IMR-90 (cell line): ENCODE measurements at regions not wholly inside any gene's neighbourhood (a gene's known extent, or its start where the extent isn't known, plus 50 kb on each side); places are given as distances from the start of the nearest gene placed in this dataset.
A peak's percentile ranks its signal among the peaks of the same experiment; 100 is the strongest.

Experiments used
- ATAC-seq: fragments of 200-7000 bp; cut with Tn5 transposase; 2 replicates; pipeline ENCODE4 v1.9.1; 2020; ENCODE audit warnings: low read depth, mild to moderate bottlenecking, moderate library complexity
- BruUV-seq: library from RNA; stranded (reverse); fragments of 400-500 nt; replicated peaks from 2 replicates; lab custom pipeline; 2021; lab: Mats Ljungman, UMichigan
- CTCF ChIA-PET: fragments of 300-600 bp; formaldehyde crosslinking; extraction: SDS; loops from one replicate; lab custom pipeline; 2021; ENCODE audit warnings: antibody characterized with exemption; lab: Yijun Ruan, JAX
- POLR2A ChIA-PET: fragments of 300-600 bp; sonication (Branson Sonifier 250); formaldehyde crosslinking; loops from one replicate; lab custom pipeline; 2022; ENCODE audit warnings: antibody characterized with exemption; ENCODE audit not compliant: unreplicated experiment; lab: Charles Lee
- DNase-seq: peaks from one replicate; pipeline ENCODE4 v3.0.0; 2013
- H2AFZ ChIP-seq: replicated peaks from 2 replicates; pipeline ENCODE3; 2013; ENCODE audit warnings: low read length, mild to moderate bottlenecking; ENCODE audit not compliant: poor library complexity
- H2AK5ac ChIP-seq: 2 replicates; pipeline ENCODE4 v1.6.1; 2013; ENCODE audit warnings: low read depth, low read length, inconsistent platforms
- H2AK9ac ChIP-seq: replicated peaks from 2 replicates; pipeline ENCODE3; 2013; ENCODE audit warnings: mild to moderate bottlenecking, low read depth, low read length, moderate library complexity; ENCODE audit not compliant: poor library complexity
- H2BK120ac ChIP-seq: 2 replicates; pipeline ENCODE4 v1.6.1; 2013; ENCODE audit warnings: low read depth, low read length, inconsistent platforms
- H2BK15ac ChIP-seq: 3 replicates; pipeline ENCODE4 v1.6.1; 2013; ENCODE audit warnings: low read depth, low read length, inconsistent platforms
- H2BK20ac ChIP-seq: 2 replicates; pipeline ENCODE4 v1.6.1; 2013; ENCODE audit warnings: low read depth, mild to moderate bottlenecking, inconsistent platforms, low read length, moderate library complexity
- H2BK5ac ChIP-seq: 2 replicates; pipeline ENCODE4 v1.6.1; 2013; ENCODE audit warnings: mild to moderate bottlenecking, low read depth, low read length, inconsistent platforms; ENCODE audit not compliant: poor library complexity, severe bottlenecking
- H3K14ac ChIP-seq: replicated peaks from 2 replicates; pipeline ENCODE4 v1.6.1; 2013; ENCODE audit warnings: low read depth, low read length, inconsistent platforms
- H3K18ac ChIP-seq: 2 replicates; pipeline ENCODE4 v1.6.1; 2013; ENCODE audit warnings: low read depth, low read length, control low read depth
- H3K23ac ChIP-seq: 2 replicates; pipeline ENCODE4 v1.6.1; 2013; ENCODE audit warnings: low read depth, low read length, inconsistent platforms
- H3K27ac ChIP-seq: 2 replicates; pipeline ENCODE4 v1.5.1; 2013; ENCODE audit warnings: mild to moderate bottlenecking, control low read depth, low read length; ENCODE audit not compliant: insufficient read depth
- H3K27me3 ChIP-seq: 2 replicates; pipeline ENCODE4 v1.6.1; 2013; ENCODE audit warnings: low read length; ENCODE audit not compliant: control insufficient read depth, insufficient read depth
- H3K36me3 ChIP-seq: 2 replicates; pipeline ENCODE4 v1.6.1; 2013; ENCODE audit warnings: low read length, mixed read lengths; ENCODE audit not compliant: control insufficient read depth, insufficient read depth
- H3K4ac ChIP-seq: 2 replicates; pipeline ENCODE4 v1.6.1; 2013; ENCODE audit warnings: low read depth, low read length, inconsistent platforms
- H3K4me1 ChIP-seq: 2 replicates; pipeline ENCODE4 v1.6.1; 2013; ENCODE audit warnings: low read length, mixed read lengths; ENCODE audit not compliant: control insufficient read depth, insufficient read depth
- H3K4me2 ChIP-seq: 2 replicates; pipeline ENCODE4 v1.6.1; 2013; ENCODE audit warnings: low read depth, mild to moderate bottlenecking, control low read depth, low read length, moderate library complexity
- H3K4me3 ChIP-seq: 2 replicates; pipeline ENCODE4 v1.5.1; 2013; ENCODE audit warnings: low read depth, mild to moderate bottlenecking, control low read depth, low read length, moderate library complexity; ENCODE audit not compliant: insufficient read depth
- H3K56ac ChIP-seq: 2 replicates; pipeline ENCODE4 v1.6.1; 2013; ENCODE audit warnings: low read length, inconsistent platforms; ENCODE audit not compliant: insufficient read depth; ENCODE audit errors: extremely low read depth
- H3K79me1 ChIP-seq, 2 experiments: 2 replicates each; pipeline ENCODE4 v1.6.1; 2013; ENCODE audit warnings: low read length in 2 of 2, inconsistent platforms in 1 of 2, low read depth in 1 of 2
- H3K9ac ChIP-seq: 2 replicates; pipeline ENCODE4 v1.6.1; 2013; ENCODE audit warnings: low read depth, low read length, control low read depth
- H3K9me1 ChIP-seq: 2 replicates; pipeline ENCODE4 v1.6.1; 2013; ENCODE audit warnings: low read length, inconsistent platforms; ENCODE audit not compliant: insufficient read depth
- H3K9me3 ChIP-seq: 2 replicates; pipeline ENCODE4 v1.6.1; 2013; ENCODE audit warnings: low read length; ENCODE audit not compliant: control insufficient read depth, insufficient read depth
- H4K20me1 ChIP-seq: 2 replicates; pipeline ENCODE4 v1.6.1; 2013; ENCODE audit warnings: low read length, inconsistent platforms; ENCODE audit not compliant: insufficient read depth
- H4K5ac ChIP-seq: 2 replicates; pipeline ENCODE4 v1.6.1; 2013; ENCODE audit warnings: mild to moderate bottlenecking, low read depth, low read length, control low read depth
- H4K8ac ChIP-seq, 2 experiments: 2 replicates each; pipeline ENCODE4 v1.6.1; 2013; ENCODE audit warnings: low read depth in 2 of 2, low read length in 2 of 2, control low read depth in 1 of 2, inconsistent platforms in 1 of 2
- H4K91ac ChIP-seq: 2 replicates; pipeline ENCODE4 v1.6.1; 2013; ENCODE audit warnings: low read depth, low read length, inconsistent platforms; ENCODE audit not compliant: insufficient read depth
- BHLHE40 ChIP-seq: fragments of 150-350 bp; IDR thresholded peaks from 2 replicates; pipeline ENCODE4 v1.6.1; 2016; ENCODE audit warnings: mild to moderate bottlenecking, low read depth, low read length
- CEBPB ChIP-seq: IDR thresholded peaks from 2 replicates; pipeline ENCODE4 v1.6.1; 2012; ENCODE audit warnings: low read depth, low read length, improper control_type of control experiment
- CHD1 ChIP-seq: IDR thresholded peaks from 2 replicates; pipeline ENCODE4 v1.6.1; 2012; ENCODE audit warnings: low read depth, low read length, improper control_type of control experiment
- FOS ChIP-seq: fragments of 150-350 bp; IDR thresholded peaks from 2 replicates; pipeline ENCODE4 v1.6.1; 2016; ENCODE audit warnings: low read depth, low read length
- MAFK ChIP-seq: IDR thresholded peaks from 2 replicates; pipeline ENCODE4 v1.6.1; 2012; ENCODE audit warnings: low read depth, low read length, improper control_type of control experiment
- MAZ ChIP-seq: IDR thresholded peaks from 2 replicates; pipeline ENCODE4 v1.6.1; 2012; ENCODE audit warnings: low read depth, mild to moderate bottlenecking, low read length, improper control_type of control experiment, moderate library complexity, borderline replicate concordance
- MXI1 ChIP-seq: IDR thresholded peaks from 2 replicates; pipeline ENCODE4 v1.6.1; 2012; ENCODE audit warnings: low read depth, mild to moderate bottlenecking, low read length, moderate library complexity, borderline replicate concordance
- NFE2L2 ChIP-seq: fragments of 150-350 bp; IDR thresholded peaks from 2 replicates; pipeline ENCODE4 v1.6.1; 2016; ENCODE audit warnings: low read depth, mild to moderate bottlenecking, low read length
- POLR2A ChIP-seq: IDR thresholded peaks from 2 replicates; pipeline ENCODE4 v1.6.1; 2012; ENCODE audit warnings: mild to moderate bottlenecking, low read depth, low read length
- RAD21 ChIP-seq: IDR thresholded peaks from 2 replicates; pipeline ENCODE4 v1.6.1; 2012; ENCODE audit warnings: low read length, improper control_type of control experiment
- RCOR1 ChIP-seq: IDR thresholded peaks from 2 replicates; pipeline ENCODE4 v1.6.1; 2012; ENCODE audit warnings: mild to moderate bottlenecking, low read length, improper control_type of control experiment; ENCODE audit not compliant: insufficient replicate concordance
- RFX5 ChIP-seq: IDR thresholded peaks from 2 replicates; pipeline ENCODE4 v1.8.0; 2012; ENCODE audit warnings: low read depth, mild to moderate bottlenecking, low read length, moderate library complexity
- SMC3 ChIP-seq: fragments of 150-350 bp; IDR thresholded peaks from 2 replicates; pipeline ENCODE4 v1.6.1; 2016; ENCODE audit warnings: low read depth, mild to moderate bottlenecking, antibody characterized with exemption, low read length, moderate library complexity
- USF2 ChIP-seq: fragments of 150-350 bp; IDR thresholded peaks from 2 replicates; pipeline ENCODE4 v1.6.1; 2017; ENCODE audit warnings: mild to moderate bottlenecking, antibody characterized with exemption, low read length, low read depth
- WGBS, 2 experiments: methylation state at CpG; one replicate each; pipeline versions ENCODE4 v1.1.5 to v1.1.7; 2013; ENCODE audit warnings: missing lambda C conversion rate in 2 of 2; ENCODE audit not compliant: insufficient read length in 1 of 2; ENCODE audit errors: extremely low coverage in 2 of 2; 5-methylcytosine and 5-hydroxymethylcytosine counted together
- dilution Hi-C: fragments of 300-500 bp; cut with HindIII; formaldehyde crosslinking; loops from one replicate; pipeline ENCODE4 v1.14.3; 2018; ENCODE audit warnings: low sequenced_read_pairs; ENCODE audit not compliant: unreplicated experiment
- in situ Hi-C: fragments of 300-500 bp; cut with MboI; formaldehyde crosslinking; loops from 3 replicates; pipeline ENCODE4 v1.14.3; 2019; ENCODE audit warnings: low sequenced_read_pairs, inconsistent platforms, mixed read lengths
- intact Hi-C: fragments of 100-400 bp; cut with micrococcal nuclease; formaldehyde crosslinking; loops from 2 replicates; pipeline ENCODE4 v1.10.0; 2022
- TF ChIP-seq, protein P1 (sequence below): conservative IDR thresholded peaks from 2 replicates; pipeline ENCODE4 v1.5.1; 2012; ENCODE audit warnings: mild to moderate bottlenecking, low read depth, low read length, improper control_type of control experiment

DNA sequence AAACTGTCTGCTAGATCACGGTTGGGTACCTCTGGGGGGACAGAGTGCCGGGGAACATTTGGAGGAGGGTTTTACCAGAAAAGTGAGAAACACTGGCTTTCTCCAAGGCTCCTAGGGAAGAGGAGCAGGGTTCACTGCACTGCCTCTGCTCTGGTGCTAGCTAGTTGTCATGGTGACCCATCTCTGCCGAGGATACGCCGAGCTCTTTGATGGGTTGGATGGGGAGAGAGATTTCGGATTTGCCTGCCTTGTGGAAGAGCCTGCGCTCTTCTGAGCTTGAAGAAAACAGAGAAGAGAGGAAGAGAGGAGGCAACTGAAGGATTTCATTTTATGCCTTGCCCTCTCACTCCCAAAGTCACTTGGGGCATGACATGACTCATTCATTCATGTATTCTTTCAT, 92.1 kb downstream of the NAV1 start:
- H3K18ac ChIP-seq, result 0 out of 2 replicates have a peak overlapping the region, but pooled peaks have one; percentile 16
- in situ Hi-C loops, result no loop called here
- peak overlapping the region; percentile 67; the same call in 1 of the 2 replicates for H2AK5ac ChIP-seq
- peak overlapping the region; percentile 48 for H3K4ac ChIP-seq
- no peak overlapping the region for H4K91ac ChIP-seq
- ChIA-PET POLR2A (no interaction called here), CTCF (interaction anchor here (1.0 to 1.4 kb wide), 2 partner anchors 66 to 71 kb away, joined by 3 read pairs; no protein-coding TSS in a partner anchor)
- no peak overlapping the region for H2AFZ ChIP-seq
- no peaks in the 10 kb centered on the region for H4K20me1 ChIP-seq
- no TSS peak for BruUV-seq
- H2BK5ac ChIP-seq, result no peak overlapping the region
- peaks cover 23% of the 10 kb centered on the region for H3K36me3 ChIP-seq
- dilution Hi-C loops, result no loop called here
- H3K27ac ChIP-seq, result no peak overlapping the region
- H2AK9ac ChIP-seq, result no peak overlapping the region
- no peak overlapping the region for H4K5ac ChIP-seq
- H3K23ac ChIP-seq, result no peak overlapping the region
- WGBS, 2 experiments, result 90% methylated on average over 2 of the region's 7 CpGs; no CpG with 5 or more reads in 1 of the 2 experiments
- no peak overlapping the region for H3K4me2 ChIP-seq
- DNase-seq (no peak), ATAC-seq (no peak)
- H2BK120ac ChIP-seq, result 0 out of 2 replicates have a peak overlapping the region, but pooled peaks have one; percentile 17
- H4K8ac ChIP-seq, result peak overlapping the region in 1 of 2 experiments; percentile 30; a peak in 1 of 4 replicates
- H3K27me3 ChIP-seq, result no peaks in the 10 kb centered on the region
- TF ChIP-seq MAZ, result no peak
- TF ChIP-seq, protein P1, sequence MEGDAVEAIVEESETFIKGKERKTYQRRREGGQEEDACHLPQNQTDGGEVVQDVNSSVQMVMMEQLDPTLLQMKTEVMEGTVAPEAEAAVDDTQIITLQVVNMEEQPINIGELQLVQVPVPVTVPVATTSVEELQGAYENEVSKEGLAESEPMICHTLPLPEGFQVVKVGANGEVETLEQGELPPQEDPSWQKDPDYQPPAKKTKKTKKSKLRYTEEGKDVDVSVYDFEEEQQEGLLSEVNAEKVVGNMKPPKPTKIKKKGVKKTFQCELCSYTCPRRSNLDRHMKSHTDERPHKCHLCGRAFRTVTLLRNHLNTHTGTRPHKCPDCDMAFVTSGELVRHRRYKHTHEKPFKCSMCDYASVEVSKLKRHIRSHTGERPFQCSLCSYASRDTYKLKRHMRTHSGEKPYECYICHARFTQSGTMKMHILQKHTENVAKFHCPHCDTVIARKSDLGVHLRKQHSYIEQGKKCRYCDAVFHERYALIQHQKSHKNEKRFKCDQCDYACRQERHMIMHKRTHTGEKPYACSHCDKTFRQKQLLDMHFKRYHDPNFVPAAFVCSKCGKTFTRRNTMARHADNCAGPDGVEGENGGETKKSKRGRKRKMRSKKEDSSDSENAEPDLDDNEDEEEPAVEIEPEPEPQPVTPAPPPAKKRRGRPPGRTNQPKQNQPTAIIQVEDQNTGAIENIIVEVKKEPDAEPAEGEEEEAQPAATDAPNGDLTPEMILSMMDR, result no peak
- TF ChIP-seq CEBPB, result no peak
- TF ChIP-seq FOS, result no peak
- no peak for TF ChIP-seq POLR2A
- no peak for TF ChIP-seq CHD1
- no peak for TF ChIP-seq RAD21
- no peak for TF ChIP-seq SMC3
- TF ChIP-seq USF2, result no peak
- no peak for TF ChIP-seq BHLHE40
- no peak for TF ChIP-seq RCOR1
- no peak for TF ChIP-seq MAFK
- TF ChIP-seq RFX5, result no peak
- no peak for TF ChIP-seq MXI1
- no peak for TF ChIP-seq NFE2L2
- H3K4me3 ChIP-seq, result no peak overlapping the region
- peaks cover 33% of the 10 kb centered on the region for H3K4me1 ChIP-seq
- H3K9me3 ChIP-seq, result no peaks in the 10 kb centered on the region
- H3K9ac ChIP-seq, result no peak overlapping the region
- H2BK15ac ChIP-seq, result peak overlapping the region; percentile 35; the same call in 1 of the 3 replicates
- 0 out of 2 replicates have a peak overlapping the region, but pooled peaks have one; percentile 44 for H3K14ac ChIP-seq
- peaks cover 37 to 89% of the 10 kb centered on the region in 2 experiments for H3K79me1 ChIP-seq
- peaks cover 53% of the 10 kb centered on the region for H3K9me1 ChIP-seq
- peak overlapping the region; percentile 67; the same call in 1 of the 2 replicates for H2BK20ac ChIP-seq
- H3K56ac ChIP-seq, result no peak overlapping the region
- intact Hi-C loops, result no loop called here
